ENCODE measurements at regions not wholly inside any gene's neighbourhood (a gene's known extent, or its start where the extent isn't known, plus 50 kb on each side); places are given as distances from the start of the nearest gene placed in this dataset.

GRCh38 chr11:29214833-29215232 is 802.0 kb downstream of the KCNA4 start:
- no peak for TF ChIP-seq CTCF (conservative IDR thresholded peaks at IDR 0.05; ENCODE audit: low read length)
- no peak for TF ChIP-seq EZH2phosphoT487 (IDR thresholded peaks at IDR 0.05; ENCODE audit: borderline replicate concordance)

All from Loucy (cell line).